GM12878 (cell line): ENCODE measurements at regions not wholly inside any gene's neighbourhood (a gene's known extent, or its start where the extent isn't known, plus 50 kb on each side); places are given as distances from the start of the nearest gene placed in this dataset.

Experiments used
- ATAC-seq: fragments of 200-7000 bp; cut with Tn5 transposase; 3 replicates; pipeline ENCODE4 v1.9.1; 2020; ENCODE audit warnings: mild to moderate bottlenecking, moderate library complexity
- BruUV-seq: library from RNA; stranded (reverse); fragments of 400-500 nt; replicated peaks from 2 replicates; lab custom pipeline; 2021; lab: Mats Ljungman, UMichigan
- CTCF ChIA-PET: fragments of 300-600 bp; sonication (Branson Sonifier 250); formaldehyde crosslinking; extraction: SDS; loops from one replicate; lab custom pipeline; 2021; ENCODE audit warnings: inconsistent platforms; lab: Yijun Ruan, JAX
- POLR2A ChIA-PET: fragments of 350-600 bp; formaldehyde crosslinking; extraction: SDS; loops from one replicate; lab custom pipeline; 2021; ENCODE audit warnings: inconsistent platforms; lab: Charles Lee
- RAD21 ChIA-PET: fragments of 300-600 bp; sonication (Branson Sonifier 250); formaldehyde crosslinking; loops from one replicate; lab custom pipeline; 2023; ENCODE audit warnings: antibody characterized with exemption; ENCODE audit not compliant: unreplicated experiment; lab: Charles Lee
- SMC1A ChIA-PET: fragments of 300-600 bp; sonication (Branson Sonifier 250); formaldehyde crosslinking; loops from one replicate; lab custom pipeline; 2023; ENCODE audit not compliant: unreplicated experiment, uncharacterized antibody; lab: Charles Lee
- DNase-seq: peaks from one replicate; pipeline ENCODE4 v3.0.0-alpha.2; 2011; ENCODE audit warnings: low read depth, low spot score
- FAIRE-seq: peaks from 3 replicates; lab custom pipeline; 2011; peaks lifted over from hg19 to GRCh38; lab: Jason Lieb, UNC
- H2AFZ ChIP-seq: 2 replicates; pipeline ENCODE4 v1.6.0; 2011; ENCODE audit warnings: low read depth, low read length, control low read depth; ENCODE audit not compliant: control insufficient read depth
- H3K27ac ChIP-seq: 2 replicates; pipeline ENCODE4 v1.5.1; 2011; ENCODE audit warnings: control low read depth; ENCODE audit not compliant: control insufficient read depth, insufficient read depth
- H3K27me3 ChIP-seq, 2 experiments: replicated peaks in 1 of 2; 2 replicates each; pipeline versions ENCODE4 v1.6.0 to v1.6.1; 2011; ENCODE audit warnings: low read length in 1 of 2; ENCODE audit not compliant: control insufficient read depth in 2 of 2, insufficient read depth in 2 of 2
- H3K36me3 ChIP-seq, 2 experiments: 2 replicates each; pipeline ENCODE4 v1.5.1; 2011; ENCODE audit warnings: low read length in 1 of 2; ENCODE audit not compliant: control insufficient read depth in 2 of 2, insufficient read depth in 2 of 2
- H3K4me1 ChIP-seq: 2 replicates; pipeline ENCODE4 v1.6.1; 2011; ENCODE audit warnings: mild to moderate bottlenecking, low read length, moderate library complexity, mixed read lengths; ENCODE audit not compliant: control insufficient read depth, insufficient read depth
- H3K4me2 ChIP-seq: 2 replicates; pipeline ENCODE4 v1.6.0; 2011; ENCODE audit warnings: control low read depth; ENCODE audit not compliant: control insufficient read depth, insufficient read depth
- H3K4me3 ChIP-seq: fragments of 200-600 bp; sonication (generic); 2 replicates; pipeline ENCODE4 v1.5.1; 2016
- H3K79me2 ChIP-seq: 2 replicates; pipeline ENCODE4 v1.6.0; 2011; ENCODE audit warnings: low read length; ENCODE audit not compliant: control insufficient read depth, insufficient read depth
- H3K9ac ChIP-seq: 2 replicates; pipeline ENCODE4 v1.8.0; 2011; ENCODE audit warnings: low read length, control low read depth, mixed read lengths; ENCODE audit not compliant: control insufficient read depth, insufficient read depth
- H3K9me3 ChIP-seq: replicated peaks from 3 replicates; pipeline ENCODE4 v1.5.1; 2011; ENCODE audit warnings: mild to moderate bottlenecking, low read length; ENCODE audit not compliant: control insufficient read depth, insufficient read depth
- H4K20me1 ChIP-seq: 2 replicates; pipeline ENCODE4 v1.6.0; 2011; ENCODE audit not compliant: control insufficient read depth, insufficient read depth
- ATF2 ChIP-seq: IDR thresholded peaks from 2 replicates; pipeline ENCODE4 v1.6.1; 2012; ENCODE audit warnings: low read length, inconsistent platforms
- ATF3 ChIP-seq: IDR thresholded peaks from 2 replicates; pipeline ENCODE4 v1.6.1; 2011; ENCODE audit warnings: low read depth, mild to moderate bottlenecking, low read length, moderate library complexity, borderline replicate concordance; ENCODE audit errors: extremely low read depth
- ATF7 ChIP-seq: fragments of 450-650 bp; IDR thresholded peaks from 2 replicates; pipeline ENCODE4 v1.6.1; 2016; ENCODE audit warnings: low read depth, mild to moderate bottlenecking
- BCL11A ChIP-seq: IDR thresholded peaks from 2 replicates; pipeline ENCODE4 v1.6.1; 2011; ENCODE audit warnings: low read depth, low read length
- CBFB ChIP-seq: IDR thresholded peaks from 2 replicates; pipeline ENCODE4 v1.6.1; 2016; ENCODE audit warnings: antibody characterized with exemption, low read depth
- CUX1 ChIP-seq: IDR thresholded peaks from 2 replicates; pipeline ENCODE4 v1.6.1; 2012; ENCODE audit warnings: improper control_type of control experiment, low read depth, low read length; ENCODE audit not compliant: insufficient replicate concordance
- MEF2B ChIP-seq: fragments of 450-650 bp; IDR thresholded peaks from 2 replicates; pipeline ENCODE4 v1.6.1; 2018; ENCODE audit warnings: mild to moderate bottlenecking, moderate library complexity; ENCODE audit not compliant: partially characterized antibody, poor library complexity, severe bottlenecking
- NFYA ChIP-seq: IDR thresholded peaks from 2 replicates; pipeline ENCODE4 v1.6.1; 2011; ENCODE audit warnings: low read depth, mild to moderate bottlenecking, low read length, improper control_type of control experiment, borderline replicate concordance
- PML ChIP-seq: IDR thresholded peaks from 2 replicates; pipeline ENCODE4 v1.6.1; 2012; ENCODE audit warnings: low read length, inconsistent platforms
- TCF7 ChIP-seq: IDR thresholded peaks from 2 replicates; pipeline ENCODE4 v1.6.1; 2014; ENCODE audit warnings: antibody characterized with exemption, borderline replicate concordance
- WGBS: methylation state at CpG from one replicate; pipeline ENCODE4 v1.1.6; 2016; ENCODE audit warnings: low lambda C conversion rate; ENCODE audit not compliant: insufficient replicate concordance, insufficient coverage; ENCODE audit errors: missing lambda C conversion rate; 5-methylcytosine and 5-hydroxymethylcytosine counted together
- in situ Hi-C: fragments of 300-500 bp; cut with MboI; formaldehyde crosslinking; loops from 9 replicates; pipeline ENCODE4 v1.14.3; 2018; ENCODE audit warnings: mixed read lengths
- intact Hi-C: fragments of 100-400 bp; cut with micrococcal nuclease; formaldehyde crosslinking; loops from one replicate; pipeline ENCODE4 v1.14.2; 2022; ENCODE audit not compliant: unreplicated experiment
- TF ChIP-seq, protein P1 (sequence below): fragments of 150-350 bp; IDR thresholded peaks from 2 replicates; pipeline ENCODE4 v1.6.1; 2014; ENCODE audit warnings: mild to moderate bottlenecking, low read depth, low read length
- TF ChIP-seq, protein P2 (sequence below): fragments of 450-650 bp; IDR thresholded peaks from 2 replicates; pipeline ENCODE4 v1.6.1; 2018; ENCODE audit warnings: mild to moderate bottlenecking, low read depth, moderate library complexity; ENCODE audit not compliant: partially characterized antibody

- Histone ChIP-seq H2AFZ (no peak overlapping the region), H3K79me2 (no peaks in the 10 kb centered on the region), H3K9me3 (no peaks in the 10 kb centered on the region), H3K4me2 (no peak overlapping the region), H3K9ac (no peak overlapping the region), H3K27me3 (no peaks in the 10 kb centered on the region), H3K27ac (no peak overlapping the region), H3K4me3 (no peak overlapping the region), H4K20me1 (no peaks in the 10 kb centered on the region), H3K4me1 (no peaks in the 10 kb centered on the region), H3K36me3 (no peaks in the 10 kb centered on the region)
- in situ Hi-C loops, result no loop called here
- CTCF ChIA-PET, result no interaction called here
- 3% methylated on average over 11 of the region's 11 CpGs for WGBS
- no TSS peak for BruUV-seq
- POLR2A ChIA-PET, result no interaction called here
- FAIRE-seq, result no peak
- no peak for DNase-seq
- intact Hi-C loops, result no loop called here
- RAD21 ChIA-PET, result no interaction called here
- SMC1A ChIA-PET, result no interaction called here
- TF ChIP-seq, protein P1, sequence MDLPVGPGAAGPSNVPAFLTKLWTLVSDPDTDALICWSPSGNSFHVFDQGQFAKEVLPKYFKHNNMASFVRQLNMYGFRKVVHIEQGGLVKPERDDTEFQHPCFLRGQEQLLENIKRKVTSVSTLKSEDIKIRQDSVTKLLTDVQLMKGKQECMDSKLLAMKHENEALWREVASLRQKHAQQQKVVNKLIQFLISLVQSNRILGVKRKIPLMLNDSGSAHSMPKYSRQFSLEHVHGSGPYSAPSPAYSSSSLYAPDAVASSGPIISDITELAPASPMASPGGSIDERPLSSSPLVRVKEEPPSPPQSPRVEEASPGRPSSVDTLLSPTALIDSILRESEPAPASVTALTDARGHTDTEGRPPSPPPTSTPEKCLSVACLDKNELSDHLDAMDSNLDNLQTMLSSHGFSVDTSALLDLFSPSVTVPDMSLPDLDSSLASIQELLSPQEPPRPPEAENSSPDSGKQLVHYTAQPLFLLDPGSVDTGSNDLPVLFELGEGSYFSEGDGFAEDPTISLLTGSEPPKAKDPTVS, result no peak
- TF ChIP-seq CBFB, result no peak
- no peak for TF ChIP-seq CUX1
- no peak for TF ChIP-seq NFYA
- no peak for TF ChIP-seq ATF2
- TF ChIP-seq TCF7, result no peak
- TF ChIP-seq BCL11A, result no peak
- no peak for TF ChIP-seq ATF3
- TF ChIP-seq MEF2B, result no peak
- TF ChIP-seq, protein P2, sequence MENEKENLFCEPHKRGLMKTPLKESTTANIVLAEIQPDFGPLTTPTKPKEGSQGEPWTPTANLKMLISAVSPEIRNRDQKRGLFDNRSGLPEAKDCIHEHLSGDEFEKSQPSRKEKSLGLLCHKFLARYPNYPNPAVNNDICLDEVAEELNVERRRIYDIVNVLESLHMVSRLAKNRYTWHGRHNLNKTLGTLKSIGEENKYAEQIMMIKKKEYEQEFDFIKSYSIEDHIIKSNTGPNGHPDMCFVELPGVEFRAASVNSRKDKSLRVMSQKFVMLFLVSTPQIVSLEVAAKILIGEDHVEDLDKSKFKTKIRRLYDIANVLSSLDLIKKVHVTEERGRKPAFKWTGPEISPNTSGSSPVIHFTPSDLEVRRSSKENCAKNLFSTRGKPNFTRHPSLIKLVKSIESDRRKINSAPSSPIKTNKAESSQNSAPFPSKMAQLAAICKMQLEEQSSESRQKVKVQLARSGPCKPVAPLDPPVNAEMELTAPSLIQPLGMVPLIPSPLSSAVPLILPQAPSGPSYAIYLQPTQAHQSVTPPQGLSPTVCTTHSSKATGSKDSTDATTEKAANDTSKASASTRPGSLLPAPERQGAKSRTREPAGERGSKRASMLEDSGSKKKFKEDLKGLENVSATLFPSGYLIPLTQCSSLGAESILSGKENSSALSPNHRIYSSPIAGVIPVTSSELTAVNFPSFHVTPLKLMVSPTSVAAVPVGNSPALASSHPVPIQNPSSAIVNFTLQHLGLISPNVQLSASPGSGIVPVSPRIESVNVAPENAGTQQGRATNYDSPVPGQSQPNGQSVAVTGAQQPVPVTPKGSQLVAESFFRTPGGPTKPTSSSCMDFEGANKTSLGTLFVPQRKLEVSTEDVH, result no peak
- TF ChIP-seq ATF7, result no peak
- TF ChIP-seq PML, result no peak
- ATAC-seq, result peak; percentile 33; the same call in 2 of the 3 replicates
These were observed 81.1 kb downstream of the MAF start for GRCh38 chr16:79519448-79519847.
